ENCODE measurements at regions not wholly inside any gene's neighbourhood (a gene's known extent, or its start where the extent isn't known, plus 50 kb on each side); places are given as distances from the start of the nearest gene placed in this dataset.

DNA sequence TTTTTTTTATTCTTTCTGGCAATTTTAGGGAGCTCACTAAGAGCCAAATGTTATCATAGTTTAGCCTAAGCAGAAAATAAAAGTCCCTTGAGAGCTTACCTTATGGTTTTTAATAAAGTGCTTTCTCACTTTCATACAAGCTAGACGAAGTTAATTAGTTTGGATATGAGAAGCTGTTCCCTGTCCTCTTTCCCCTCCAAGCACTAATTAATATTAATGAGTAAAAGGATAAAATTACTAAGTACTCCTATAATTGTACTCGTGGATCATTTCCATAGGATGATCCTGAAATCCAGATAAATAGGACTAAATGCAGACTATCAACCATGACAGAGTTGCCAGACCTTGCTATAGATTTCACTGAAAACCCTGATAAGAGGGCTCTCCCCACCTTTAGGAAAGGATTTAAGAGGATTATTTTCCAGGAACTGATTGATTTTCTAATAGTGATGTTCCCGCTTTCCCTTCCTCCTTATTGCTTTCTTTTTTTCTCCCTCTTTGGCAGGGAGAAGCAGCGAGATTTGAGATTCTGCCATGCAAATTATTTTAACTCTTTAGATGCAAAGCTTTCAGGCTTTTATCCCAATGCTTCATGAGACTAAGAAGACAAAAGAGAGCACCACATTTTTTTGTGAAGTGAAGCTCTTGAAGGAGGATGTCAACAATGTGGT is 58.3 kb upstream of the HECW1 start:
- Histone ChIP-seq H3K27ac (ENCODE audit: low read depth in 2 of 2, low read length in 1 of 2) (no peak overlapping the region), H3K4me1 (ENCODE audit: control insufficient read depth in 1 of 2, insufficient read depth in 2 of 2, low read depth in 1 of 2, low read length in 1 of 2) (no peaks in the 10 kb centered on the region), H3K79me2 (ENCODE audit: insufficient read depth) (no peaks in the 10 kb centered on the region), H3F3A (replicated peaks; ENCODE audit: insufficient read depth) (no peaks in the 10 kb centered on the region), H3K4me3 (ENCODE audit: low read depth in 2 of 2, low read length in 1 of 2) (no peak overlapping the region), H2AFZ (ENCODE audit: low read depth) (0 out of 2 replicates have a peak overlapping the region, but pooled peaks have one; percentile 16), H3K9ac (no peak overlapping the region), H3K36me3 (replicated peaks in 1 of 2; ENCODE audit: control insufficient read depth in 1 of 2, insufficient read depth in 2 of 2, low read length in 1 of 2) (no peaks in the 10 kb centered on the region), H3K9me2 (no peaks in the 10 kb centered on the region), H3K9me3 (no peaks in the 10 kb centered on the region), H3K4me2 (no peak overlapping the region), H3K27me3 (ENCODE audit: insufficient read depth) (peaks cover 25% of the 10 kb centered on the region), H4K20me1 (ENCODE audit: insufficient read depth) (no peaks in the 10 kb centered on the region)
- CTCF ChIA-PET = interaction anchor here (0.9 to 1.0 kb wide), 2 partner anchors 10 to 12 kb away, joined by 3 read pairs; no protein-coding TSS in a partner anchor
- POLR2A ChIA-PET = no interaction called here
- WGBS (ENCODE audit: low lambda C conversion rate) = 3% methylated on average over 4 of the region's 4 CpGs
- TF ChIP-seq ZBTB33 (IDR thresholded peaks at IDR 0.05; ENCODE audit: borderline replicate concordance, low read depth) = no peak
- no peak for TF ChIP-seq GATA2 (CRISPR knock-in tag; IDR thresholded peaks at IDR 0.05)
- no peak for TF ChIP-seq CHD2 (IDR thresholded peaks at IDR 0.05; ENCODE audit: low read length, partially characterized antibody)
- no peak for TF ChIP-seq NFIC (IDR thresholded peaks at IDR 0.05; ENCODE audit: borderline replicate concordance)
- TF ChIP-seq, protein P1, sequence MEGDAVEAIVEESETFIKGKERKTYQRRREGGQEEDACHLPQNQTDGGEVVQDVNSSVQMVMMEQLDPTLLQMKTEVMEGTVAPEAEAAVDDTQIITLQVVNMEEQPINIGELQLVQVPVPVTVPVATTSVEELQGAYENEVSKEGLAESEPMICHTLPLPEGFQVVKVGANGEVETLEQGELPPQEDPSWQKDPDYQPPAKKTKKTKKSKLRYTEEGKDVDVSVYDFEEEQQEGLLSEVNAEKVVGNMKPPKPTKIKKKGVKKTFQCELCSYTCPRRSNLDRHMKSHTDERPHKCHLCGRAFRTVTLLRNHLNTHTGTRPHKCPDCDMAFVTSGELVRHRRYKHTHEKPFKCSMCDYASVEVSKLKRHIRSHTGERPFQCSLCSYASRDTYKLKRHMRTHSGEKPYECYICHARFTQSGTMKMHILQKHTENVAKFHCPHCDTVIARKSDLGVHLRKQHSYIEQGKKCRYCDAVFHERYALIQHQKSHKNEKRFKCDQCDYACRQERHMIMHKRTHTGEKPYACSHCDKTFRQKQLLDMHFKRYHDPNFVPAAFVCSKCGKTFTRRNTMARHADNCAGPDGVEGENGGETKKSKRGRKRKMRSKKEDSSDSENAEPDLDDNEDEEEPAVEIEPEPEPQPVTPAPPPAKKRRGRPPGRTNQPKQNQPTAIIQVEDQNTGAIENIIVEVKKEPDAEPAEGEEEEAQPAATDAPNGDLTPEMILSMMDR (IDR thresholded peaks at IDR 0.05) = no peak
- TF ChIP-seq RFX5 (IDR thresholded peaks at IDR 0.05; ENCODE audit: low read length) = no peak
- no peak for TF ChIP-seq TCF12 (IDR thresholded peaks at IDR 0.05)
- no peak for TF ChIP-seq RAD21 (IDR thresholded peaks at IDR 0.05; ENCODE audit: low read length)
- no peak for TF ChIP-seq ELF1 (IDR thresholded peaks at IDR 0.05)
- no peak for TF ChIP-seq USF1 (IDR thresholded peaks at IDR 0.05; ENCODE audit: borderline replicate concordance, low read depth)
- TF ChIP-seq FOXM1 (IDR thresholded peaks at IDR 0.05; ENCODE audit: low read depth) = no peak
- no peak for TF ChIP-seq REST (IDR thresholded peaks at IDR 0.05; ENCODE audit: low read depth, low read length)
- TF ChIP-seq GABPA (IDR thresholded peaks at IDR 0.05; ENCODE audit: low read depth) = no peak
- TF ChIP-seq EP300 (IDR thresholded peaks at IDR 0.05; ENCODE audit: borderline replicate concordance in 1 of 2, low read depth in 1 of 2, low read length in 1 of 2) = no peak
- no peak for TF ChIP-seq RXRA (IDR thresholded peaks at IDR 0.05; ENCODE audit: borderline replicate concordance, low read depth)
- no peak for TF ChIP-seq SMC3 (IDR thresholded peaks at IDR 0.05; ENCODE audit: low read depth, low read length)
- TF ChIP-seq YY1 (IDR thresholded peaks at IDR 0.05; ENCODE audit: low read depth) = no peak
- no peak for TF ChIP-seq MXI1 (IDR thresholded peaks at IDR 0.05; ENCODE audit: low read depth, low read length)
- no peak for TF ChIP-seq RCOR1 (IDR thresholded peaks at IDR 0.05; ENCODE audit: low read length)
- TF ChIP-seq, protein P2, sequence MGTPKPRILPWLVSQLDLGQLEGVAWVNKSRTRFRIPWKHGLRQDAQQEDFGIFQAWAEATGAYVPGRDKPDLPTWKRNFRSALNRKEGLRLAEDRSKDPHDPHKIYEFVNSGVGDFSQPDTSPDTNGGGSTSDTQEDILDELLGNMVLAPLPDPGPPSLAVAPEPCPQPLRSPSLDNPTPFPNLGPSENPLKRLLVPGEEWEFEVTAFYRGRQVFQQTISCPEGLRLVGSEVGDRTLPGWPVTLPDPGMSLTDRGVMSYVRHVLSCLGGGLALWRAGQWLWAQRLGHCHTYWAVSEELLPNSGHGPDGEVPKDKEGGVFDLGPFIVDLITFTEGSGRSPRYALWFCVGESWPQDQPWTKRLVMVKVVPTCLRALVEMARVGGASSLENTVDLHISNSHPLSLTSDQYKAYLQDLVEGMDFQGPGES (IDR thresholded peaks at IDR 0.05; ENCODE audit: low read depth, low read length) = no peak
- no peak for DNase-seq
